ENCODE measurements at regions not wholly inside any gene's neighbourhood (a gene's known extent, or its start where the extent isn't known, plus 50 kb on each side); places are given as distances from the start of the nearest gene placed in this dataset.

DNA sequence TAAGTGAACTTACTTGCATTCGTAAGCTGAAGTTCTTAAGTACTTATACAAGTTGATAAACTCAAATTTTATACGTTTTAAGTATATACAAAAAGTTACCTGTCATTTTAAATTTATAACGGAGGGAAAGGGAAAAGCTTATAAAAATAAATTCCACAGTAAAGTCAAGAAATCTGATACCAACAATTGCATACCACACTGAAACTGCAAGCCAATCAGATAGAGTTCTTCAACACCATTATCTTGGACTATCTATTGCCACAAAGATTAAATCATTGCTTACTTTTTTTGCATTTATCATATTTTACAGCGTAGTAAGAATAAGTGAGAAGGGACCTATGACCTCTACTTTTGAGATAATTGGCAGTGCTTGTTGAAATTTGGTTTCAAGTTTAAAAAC is 386.7 kb downstream of the TFAP2A start:
- DNase-seq = no peak

DNA sequence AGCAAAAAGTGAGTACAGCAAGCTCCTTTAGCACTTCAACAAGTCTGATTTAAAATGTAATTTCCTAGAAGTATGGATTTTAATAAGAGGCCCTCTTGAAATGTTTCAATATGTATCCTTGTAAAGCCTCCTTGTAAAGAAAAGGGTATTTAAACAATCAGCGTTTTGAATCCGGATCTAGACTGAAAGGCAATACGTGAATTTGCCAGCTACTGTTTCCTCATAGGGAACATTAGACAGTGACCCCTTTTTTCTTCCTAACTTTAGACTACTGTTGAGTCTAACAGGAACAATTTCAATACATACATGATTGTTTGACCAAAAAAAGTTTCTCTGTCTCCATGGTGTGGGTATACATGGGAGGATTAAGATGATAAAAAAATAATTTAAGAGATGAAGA is 395.0 kb downstream of the TFAP2A start:
- DNase-seq = no peak

DNA sequence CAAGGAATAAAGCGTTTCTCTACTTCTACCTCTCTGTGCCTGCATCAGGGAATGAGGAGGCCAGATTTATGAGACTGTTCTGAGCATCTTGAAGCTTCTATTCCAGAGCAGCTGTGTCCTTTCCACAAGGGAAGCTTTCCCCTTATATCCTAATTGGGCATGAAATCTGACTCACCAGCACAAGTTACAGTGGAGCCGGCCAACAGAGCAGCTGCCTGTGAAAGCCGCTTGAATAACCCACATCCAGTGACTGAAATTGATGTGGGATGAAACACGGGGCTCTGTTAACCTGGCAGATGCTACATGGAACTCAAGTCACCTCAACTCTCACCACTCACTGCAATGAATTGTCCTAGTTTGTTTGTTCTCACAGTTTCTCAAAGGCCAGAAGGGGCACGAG is 400.3 kb downstream of the TFAP2A start:
- DNase-seq = peak; percentile 50

DNA sequence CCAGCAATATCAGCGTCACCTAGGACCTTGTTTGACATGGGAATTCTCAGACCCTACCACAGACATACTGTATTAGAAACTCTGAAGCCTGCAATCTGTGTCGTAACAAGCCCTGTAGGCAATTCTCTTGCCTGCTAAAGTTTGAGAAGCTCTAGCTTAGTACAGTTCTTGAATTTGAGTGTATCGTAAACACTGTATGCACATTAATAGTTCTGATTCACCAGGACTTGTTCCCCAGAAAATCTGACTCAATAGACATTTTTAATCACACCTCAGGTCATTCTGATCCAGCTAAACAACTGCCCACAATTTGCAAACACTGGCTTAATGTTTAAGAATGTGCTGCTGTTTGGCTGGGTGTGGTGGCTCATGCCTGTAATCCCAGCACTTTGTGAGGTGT is 414.3 kb downstream of the TFAP2A start:
- peak; percentile 36 for DNase-seq

DNA sequence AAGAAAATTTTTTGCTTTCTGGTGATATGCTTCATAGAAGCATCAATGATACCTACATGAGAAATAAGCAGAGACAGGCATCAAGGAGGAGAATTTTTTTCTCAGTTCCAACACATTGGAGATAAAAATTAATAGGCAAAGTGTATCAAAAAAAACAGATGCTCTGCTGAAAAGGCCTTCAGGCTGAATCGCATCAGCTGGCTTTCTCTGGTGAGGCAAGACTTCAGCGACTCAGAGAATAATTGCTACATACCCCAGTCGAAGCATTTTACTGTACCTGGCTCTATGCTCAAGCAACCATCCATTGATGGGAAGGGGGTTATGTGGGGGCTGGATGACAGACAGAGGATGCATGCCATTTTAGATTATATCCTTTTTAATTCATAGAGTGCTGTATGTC is 415.1 kb downstream of the TFAP2A start:
- peak; percentile 20 for DNase-seq

DNA sequence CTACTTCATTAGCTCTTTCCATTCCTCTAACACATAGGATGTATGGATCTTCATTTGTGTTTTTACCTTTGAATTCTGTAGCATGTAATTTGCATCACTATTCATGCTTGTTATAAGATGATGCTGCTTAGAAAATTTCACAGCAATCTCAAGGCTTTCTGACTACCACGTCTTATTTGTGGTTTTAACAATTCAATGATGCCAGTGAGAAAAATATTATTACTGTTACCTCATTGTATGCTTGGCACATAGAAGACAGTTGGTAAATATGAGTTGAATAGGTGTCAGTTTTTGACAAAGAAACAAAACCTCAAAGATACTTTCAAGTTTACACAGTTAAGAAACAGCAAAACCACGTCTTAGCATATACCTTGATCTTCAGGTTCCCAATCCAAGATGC is 428.6 kb downstream of the TFAP2A start:
- no peak for DNase-seq

DNA sequence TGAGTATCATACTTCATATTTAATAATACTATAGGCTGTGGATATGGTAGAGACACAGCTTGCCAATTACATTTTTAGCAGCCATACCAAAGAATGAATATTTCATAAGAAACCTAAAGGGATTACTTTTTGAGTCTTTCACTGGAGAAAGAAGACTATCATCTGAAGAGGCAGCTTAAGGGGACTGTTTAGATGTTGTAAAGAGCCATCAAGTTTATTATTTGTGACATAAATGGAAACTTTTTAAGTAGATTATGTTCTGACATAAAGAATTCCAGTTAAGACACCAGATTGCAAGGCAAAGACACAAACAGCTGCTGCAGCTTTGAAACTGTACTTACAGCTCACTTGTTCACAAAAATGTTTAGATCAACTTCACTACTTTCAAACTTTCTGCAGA is 429.4 kb downstream of the TFAP2A start:
- DNase-seq = no peak

DNA sequence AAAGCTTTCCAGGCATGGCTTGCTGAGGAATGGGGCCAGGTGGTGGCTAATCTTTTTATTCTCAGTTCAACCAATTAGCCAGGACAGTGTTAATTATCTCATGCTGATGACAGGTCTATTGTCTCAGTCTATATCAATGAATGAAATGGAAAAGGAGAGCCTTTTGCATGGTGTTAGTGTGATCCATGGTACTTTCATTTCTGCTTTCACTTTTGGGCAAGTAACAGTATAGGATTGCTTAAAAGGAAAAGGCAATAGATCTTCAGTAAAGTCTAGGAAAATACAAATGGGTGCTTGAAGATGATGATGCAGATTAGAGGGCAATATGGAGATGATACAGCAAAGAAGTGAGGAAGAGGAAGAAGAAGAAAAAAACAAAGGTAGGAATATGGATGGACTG is 430.3 kb downstream of the TFAP2A start:
- no peak for DNase-seq

DNA sequence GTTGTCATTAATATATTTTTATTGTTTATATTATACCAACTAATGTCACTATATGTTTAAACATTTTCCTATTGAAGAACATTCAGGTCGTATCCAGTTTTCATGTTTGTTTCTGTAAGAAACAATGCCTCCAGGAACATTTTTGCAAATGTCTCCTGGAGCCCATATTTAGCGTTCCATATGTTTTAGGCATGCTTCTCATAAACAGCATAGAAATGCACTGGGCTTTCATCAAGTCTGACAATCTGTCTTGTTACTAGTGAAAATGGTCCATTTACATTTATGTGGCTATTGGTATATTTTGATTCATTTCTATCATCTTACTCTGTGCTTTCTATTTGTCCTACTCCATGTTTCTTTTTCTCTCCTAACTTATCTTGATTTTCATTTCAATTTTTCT is 431.7 kb downstream of the TFAP2A start:
- DNase-seq = no peak

DNA sequence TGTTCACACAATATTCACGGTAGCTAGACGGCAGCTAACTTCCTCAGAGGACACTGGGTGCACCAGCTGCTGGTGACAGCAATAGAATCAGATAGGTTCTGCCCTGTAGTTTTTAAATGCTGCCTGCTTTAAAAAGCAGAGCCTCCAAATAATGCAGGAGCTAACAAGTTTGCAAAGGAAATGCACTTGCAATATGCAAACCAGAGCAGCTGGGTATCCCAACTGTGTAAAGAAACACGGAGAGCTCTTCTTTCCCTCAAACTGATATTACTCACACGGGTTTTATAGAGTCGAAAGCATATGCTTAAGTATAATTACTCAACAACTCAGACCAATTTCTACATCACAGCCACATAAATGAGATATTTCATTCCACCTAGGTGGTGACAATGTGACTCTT is 432.7 kb downstream of the TFAP2A start:
- DNase-seq = no peak

DNA sequence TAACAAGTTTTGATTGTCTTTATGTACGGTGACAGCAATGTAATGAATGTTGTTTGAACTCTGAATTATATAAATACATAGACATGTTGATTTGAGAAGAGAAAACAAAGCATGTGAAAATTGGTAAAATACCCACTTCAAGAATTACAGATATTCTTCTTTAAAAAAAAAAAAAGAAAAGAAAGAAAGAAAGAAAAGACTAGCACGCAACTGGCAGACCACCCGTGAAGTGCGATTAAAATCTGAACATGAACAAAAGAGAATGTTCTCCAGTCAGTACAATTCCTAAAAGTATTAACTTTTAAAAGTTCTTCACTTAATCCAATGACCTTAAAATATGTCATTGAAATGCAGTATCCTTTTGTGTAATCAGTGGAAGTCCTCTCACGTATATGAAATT is 434.9 kb downstream of the TFAP2A start:
- DNase-seq = no peak

DNA sequence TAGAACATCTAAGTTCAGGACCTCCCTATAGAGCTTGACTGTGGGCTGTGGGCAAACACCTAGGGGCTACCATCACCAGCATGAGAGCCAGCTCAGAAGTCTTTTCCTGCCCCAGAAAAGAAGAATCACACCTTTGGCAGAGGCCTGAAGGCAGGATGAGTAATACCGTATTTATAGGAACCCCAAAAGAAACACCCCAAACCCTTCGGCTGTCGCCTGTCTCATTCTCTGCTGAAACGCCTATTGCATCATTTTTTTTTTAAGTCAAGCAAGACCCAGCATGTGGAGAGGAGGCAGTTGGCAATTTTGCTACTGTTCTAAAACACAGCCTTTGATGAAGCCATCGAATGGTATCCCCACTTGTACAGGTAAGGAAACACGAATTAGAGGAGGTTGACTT is 436.4 kb downstream of the TFAP2A start:
- DNase-seq = no peak

DNA sequence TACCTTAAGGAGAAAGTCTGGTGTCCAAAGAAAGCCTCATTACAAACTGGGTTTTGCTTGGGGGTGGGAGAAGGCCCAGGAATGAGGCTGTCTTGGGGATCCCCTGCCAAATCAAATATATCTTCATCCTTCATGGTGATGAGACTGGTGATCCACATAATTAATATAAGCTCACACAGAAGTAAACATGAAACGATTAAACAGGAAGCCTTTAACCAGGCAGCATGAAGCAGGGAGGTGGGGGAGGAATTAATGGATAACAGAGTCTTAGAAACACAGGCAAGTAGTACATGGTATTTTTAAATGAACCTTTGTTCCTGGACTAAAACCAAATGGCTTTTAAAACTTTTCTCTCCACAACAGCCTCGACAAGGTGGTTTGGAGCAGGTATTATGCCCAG is 437.5 kb downstream of the TFAP2A start:
- no peak for DNase-seq

DNA sequence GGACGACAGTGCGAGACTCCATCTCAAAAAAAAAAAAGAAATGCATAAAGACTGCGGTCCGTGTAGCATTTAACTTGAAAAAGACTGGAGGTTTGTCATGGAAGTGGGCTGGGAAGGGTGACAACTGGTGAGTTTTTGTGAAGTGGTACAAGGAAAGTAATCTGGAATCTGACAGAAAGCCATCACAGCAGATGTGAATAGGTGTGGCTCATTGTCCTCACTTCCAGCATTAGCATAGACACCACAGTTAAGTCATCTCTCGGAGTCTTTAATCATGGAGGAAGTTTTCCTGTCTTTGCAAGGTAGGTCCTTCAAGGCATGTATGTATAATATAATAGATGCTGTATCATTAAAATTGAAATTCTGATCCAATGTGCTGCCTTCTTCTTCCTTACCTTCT is 453.2 kb downstream of the TFAP2A start:
- DNase-seq = no peak

DNA sequence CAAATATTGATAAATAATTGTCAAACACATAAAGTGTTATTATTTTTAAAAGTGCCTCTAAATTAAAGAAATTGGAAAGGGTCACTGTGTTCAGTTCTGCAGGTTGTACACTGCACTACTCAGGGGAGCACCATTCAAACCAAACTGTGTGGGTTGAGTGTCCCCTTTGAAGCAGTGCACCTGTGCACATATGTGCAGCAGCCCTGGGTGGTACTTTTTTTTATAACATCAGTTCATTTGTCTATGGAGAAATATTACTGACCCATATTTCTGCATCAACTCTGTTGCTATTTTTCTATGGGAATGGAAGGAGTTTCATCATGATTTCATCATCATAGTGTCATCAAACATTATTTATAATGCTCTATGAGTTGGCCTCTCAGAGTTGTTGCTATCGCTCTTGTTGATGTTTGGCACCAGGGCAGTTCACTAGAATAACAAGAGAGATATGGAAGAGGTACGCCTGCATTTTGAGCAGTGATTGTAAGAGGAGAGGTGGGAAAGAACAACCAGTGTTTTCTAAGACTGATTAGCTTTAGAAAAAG is 457.6 kb downstream of the TFAP2A start:
- DNase-seq = no peak

DNA sequence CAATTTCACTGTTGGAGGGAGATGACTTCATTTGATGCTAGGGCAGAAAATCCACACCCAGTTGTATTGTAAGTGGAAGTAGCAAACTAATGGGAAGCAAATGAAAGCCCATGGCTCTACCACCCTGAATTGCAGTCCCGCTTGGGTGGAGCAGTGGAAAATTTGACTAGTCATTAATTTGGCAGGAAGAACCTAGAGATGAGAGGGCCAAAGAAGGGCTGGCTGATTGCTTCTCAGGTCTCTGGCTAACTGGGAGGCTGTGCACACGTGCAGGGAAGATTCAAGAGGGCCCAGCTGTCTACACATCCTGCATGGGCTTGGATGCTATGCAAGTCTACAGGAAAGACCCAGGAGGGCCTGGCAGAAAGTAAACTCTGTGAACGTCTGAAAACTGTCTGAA is 466.2 kb downstream of the TFAP2A start:
- DNase-seq = no peak

DNA sequence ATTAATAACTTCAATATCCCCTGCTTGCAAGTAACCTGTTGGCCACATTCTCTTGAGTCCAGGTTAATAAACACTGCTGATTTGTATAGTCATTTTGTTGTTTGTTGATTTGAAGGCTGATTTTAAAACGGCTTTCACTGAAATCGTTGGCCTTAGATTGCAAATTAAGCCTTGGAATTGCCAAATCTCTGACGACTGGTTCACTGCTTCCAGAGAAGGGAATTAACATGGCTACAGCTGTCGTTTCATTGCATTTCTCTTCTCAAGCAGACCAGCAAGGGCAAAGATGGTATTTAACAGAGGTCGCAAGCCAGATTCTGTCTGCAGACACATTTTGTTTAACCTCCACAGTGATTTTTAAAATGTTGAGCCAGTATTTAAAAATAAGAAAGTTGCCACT is 470.9 kb downstream of the TFAP2A start:
- DNase-seq = no peak

DNA sequence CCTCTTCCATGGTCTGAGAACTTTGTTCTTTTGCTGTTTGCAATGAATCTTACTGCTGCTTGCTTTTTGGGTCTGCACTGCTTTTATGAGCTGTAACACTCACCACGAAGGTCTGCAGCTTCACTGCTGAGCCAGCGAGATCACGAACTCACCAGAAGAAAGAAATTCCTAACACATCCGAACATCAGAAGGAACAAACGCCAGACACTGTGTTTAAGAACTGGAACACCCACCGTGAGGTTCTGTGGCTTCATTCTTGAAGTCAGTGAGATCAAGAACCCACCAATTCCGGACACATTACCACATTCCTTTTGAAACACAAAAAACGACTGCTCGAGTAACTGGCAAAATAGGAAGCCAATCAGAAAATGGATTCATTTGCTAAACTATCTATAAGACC is 471.8 kb downstream of the TFAP2A start:
- DNase-seq = no peak

DNA sequence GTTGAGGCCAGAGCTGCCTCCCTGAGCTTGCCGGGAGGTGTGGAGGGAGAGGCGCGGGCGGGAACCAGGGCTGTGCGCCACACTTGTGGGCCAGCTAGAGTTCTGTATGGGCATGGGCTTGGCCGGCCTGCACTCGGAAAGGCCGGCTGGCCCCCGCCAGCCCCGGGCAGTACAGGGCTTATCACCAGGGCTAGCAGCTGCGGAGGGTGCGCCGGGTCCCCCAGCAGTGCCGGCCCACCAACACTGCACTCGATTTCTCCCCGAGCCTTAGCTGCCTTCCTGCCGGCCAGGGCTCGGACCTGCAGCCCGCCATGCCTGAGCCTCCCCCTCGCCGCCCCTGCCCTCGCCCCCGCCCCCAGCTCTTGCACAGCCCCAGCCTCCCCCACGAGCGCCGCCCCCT is 472.7 kb downstream of the TFAP2A start:
- DNase-seq = no peak

DNA sequence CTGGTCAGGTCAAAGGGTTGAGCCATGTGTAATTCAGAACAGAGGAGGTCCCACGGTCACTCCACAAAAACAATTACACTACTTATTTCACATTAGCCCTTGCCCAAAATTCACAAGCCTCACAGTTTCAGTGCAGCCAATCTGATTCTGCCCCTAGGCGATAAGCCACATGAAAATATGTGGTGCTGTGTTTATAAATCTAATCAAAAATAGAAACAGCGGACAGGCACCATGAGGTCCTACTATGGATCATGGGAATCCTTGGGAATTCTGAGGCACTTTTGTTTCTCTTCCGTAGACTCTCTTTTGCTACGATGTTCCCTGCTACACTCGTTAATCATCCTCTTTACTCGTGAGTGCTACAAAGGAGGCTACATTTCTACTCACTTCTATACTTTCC is 476.1 kb downstream of the TFAP2A start:
- DNase-seq = no peak

DNA sequence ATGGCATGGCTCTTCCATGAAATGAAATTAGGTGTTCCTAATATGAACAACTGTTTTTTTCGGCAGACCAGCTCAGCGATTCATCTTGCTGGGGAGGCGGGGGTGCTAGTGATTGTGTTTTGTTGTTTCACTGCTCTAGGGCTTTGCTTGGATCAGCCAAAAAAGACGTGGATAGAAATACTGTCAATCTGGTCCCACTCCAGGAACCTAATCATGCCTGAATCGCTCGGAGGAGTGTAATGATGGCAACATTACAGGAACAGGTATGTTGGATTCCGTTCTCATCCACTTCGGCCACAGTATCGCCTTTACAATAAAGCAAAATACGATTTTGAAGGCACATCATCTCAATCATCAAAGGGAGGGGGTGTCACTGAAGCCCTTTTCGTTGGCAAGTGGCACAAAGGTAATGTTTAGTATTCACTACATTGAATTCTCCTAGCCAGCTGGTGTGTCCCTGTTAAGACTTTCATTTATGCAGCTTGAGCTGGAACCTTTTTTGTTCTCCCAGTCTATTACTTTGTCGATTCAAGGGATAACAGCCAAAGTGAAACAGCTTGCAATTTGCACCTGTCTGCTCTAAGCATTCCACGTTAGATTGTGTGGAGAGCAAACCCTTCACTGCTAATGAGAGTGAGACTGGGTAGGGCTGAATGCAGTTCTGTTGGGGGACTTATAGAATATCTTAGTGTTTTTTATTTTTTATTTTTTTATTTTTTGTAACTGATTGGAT is 477.7 kb downstream of the TFAP2A start:
- DNase-seq = no peak

DNA sequence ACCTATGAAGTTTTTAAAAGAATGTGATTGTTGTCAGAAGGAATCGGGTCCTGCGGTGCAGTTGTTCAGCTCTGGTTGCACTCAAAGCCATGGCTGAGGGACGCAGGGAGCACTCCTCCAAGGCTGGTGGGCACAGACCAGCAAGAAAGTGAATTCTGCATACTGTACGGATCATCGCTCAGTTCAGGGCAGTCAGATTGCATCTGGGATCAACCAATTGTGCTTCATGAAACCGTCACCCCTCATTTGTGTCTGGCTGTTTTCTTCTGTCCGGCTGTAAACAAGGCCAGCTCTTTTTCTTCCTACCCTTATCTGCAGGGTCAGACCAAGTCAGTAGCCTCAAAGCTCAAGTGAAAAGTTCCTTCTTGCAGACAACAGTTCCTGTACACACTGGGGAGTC is 478.3 kb downstream of the TFAP2A start:
- no peak for DNase-seq

DNA sequence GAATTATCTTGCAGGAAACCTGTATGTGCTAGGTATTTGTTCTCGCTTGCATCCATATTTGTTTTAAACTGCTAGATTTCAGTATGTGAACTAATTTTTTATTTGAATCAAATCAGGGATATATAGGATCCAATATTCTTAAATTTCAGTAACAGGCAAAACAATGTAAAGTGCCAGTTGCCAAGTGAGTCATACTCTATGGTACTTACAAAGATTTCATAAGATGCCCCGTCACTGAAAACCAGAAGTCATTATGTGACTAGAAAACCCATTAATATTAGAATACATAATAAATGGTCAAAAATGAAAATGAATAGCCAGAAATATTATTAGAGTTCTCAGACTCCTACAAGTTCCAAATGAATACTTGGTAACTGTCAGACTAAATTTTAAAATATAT is 481.2 kb downstream of the TFAP2A start:
- DNase-seq = peak; percentile 48

DNA sequence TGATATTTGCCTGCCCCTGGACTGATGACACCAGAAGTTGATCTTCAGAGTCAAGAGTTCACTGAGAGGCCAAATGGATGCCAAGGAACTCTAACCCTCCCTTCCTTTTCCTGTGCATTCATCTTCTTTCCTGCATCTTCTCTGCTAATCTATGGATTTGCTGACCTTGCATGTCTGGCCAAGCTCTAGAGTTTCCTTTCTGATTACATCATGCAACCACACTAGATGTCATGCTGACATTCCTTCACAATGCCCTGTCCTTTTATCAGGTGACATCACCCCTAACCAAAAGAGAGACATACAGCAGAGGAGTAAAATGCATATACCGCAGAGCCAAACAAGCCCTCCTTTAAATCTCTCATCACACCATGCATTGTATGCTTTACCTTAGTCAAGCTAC is 487.6 kb downstream of the TFAP2A start:
- DNase-seq = peak; percentile 55

DNA sequence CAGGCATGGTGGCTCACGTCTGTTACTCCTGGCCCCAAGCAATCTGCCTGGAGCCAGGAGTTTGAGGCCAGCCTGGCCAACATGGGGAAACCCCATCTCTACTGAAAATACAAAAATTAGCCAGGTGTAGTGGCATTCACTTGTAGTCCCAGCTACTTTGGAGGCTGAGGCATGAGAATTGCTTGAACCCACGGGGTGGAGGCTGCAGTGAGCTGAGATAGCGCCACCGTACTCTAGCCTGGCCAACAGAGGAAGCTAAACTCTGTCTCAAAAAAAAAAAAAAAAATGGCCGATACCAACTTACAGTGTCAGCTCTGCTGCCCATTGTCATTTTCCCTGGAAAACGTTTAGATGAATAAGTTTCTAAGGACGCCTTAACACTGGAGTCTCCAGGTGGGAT is 489.9 kb downstream of the TFAP2A start:
- DNase-seq = no peak
